ENCODE measurements at regions not wholly inside any gene's neighbourhood (a gene's known extent, or its start where the extent isn't known, plus 50 kb on each side); places are given as distances from the start of the nearest gene placed in this dataset.

GRCh38 chr3:194279701-194280360 lies 71.3 kb downstream of the CPN2 start:
- no peak for DNase-seq

- DNase-seq = no peak
Measured at GRCh38 chr3:194280777-194281176, 70.4 kb downstream of the CPN2 start.

- no peak for DNase-seq
Measured at GRCh38 chr3:194281306-194281705, 69.8 kb downstream of the CPN2 start.

GRCh38 chr3:194281766-194282165 lies 69.4 kb downstream of the CPN2 start:
- no peak for DNase-seq

- no peak for DNase-seq
Measured at GRCh38 chr3:194282436-194283122, 68.5 kb downstream of the CPN2 start.

GRCh38 chr3:194283221-194284006 lies 67.7 kb downstream of the CPN2 start:
- DNase-seq = peak; percentile 26

- DNase-seq = no peak
Measured at GRCh38 chr3:194284351-194284750, 66.8 kb downstream of the CPN2 start.

- peak; percentile 91 for DNase-seq
Measured at GRCh38 chr3:194285024-194285849, 65.9 kb downstream of the CPN2 start.

GRCh38 chr3:194285850-194286197 lies 65.3 kb downstream of the CPN2 start:
- DNase-seq = peak; percentile 55

- DNase-seq = no peak
Measured at GRCh38 chr3:194286375-194287146, 64.6 kb downstream of the CPN2 start.

- no peak for DNase-seq
Measured at GRCh38 chr3:194287374-194287773, 63.8 kb downstream of the CPN2 start.

GRCh38 chr3:194287977-194288706 lies 63.0 kb downstream of the CPN2 start:
- no peak for DNase-seq

Measured in fibroblast of skin of abdomen (primary cell).